ENCODE measurements at regions not wholly inside any gene's neighbourhood (a gene's known extent, or its start where the extent isn't known, plus 50 kb on each side); places are given as distances from the start of the nearest gene placed in this dataset.

DNA sequence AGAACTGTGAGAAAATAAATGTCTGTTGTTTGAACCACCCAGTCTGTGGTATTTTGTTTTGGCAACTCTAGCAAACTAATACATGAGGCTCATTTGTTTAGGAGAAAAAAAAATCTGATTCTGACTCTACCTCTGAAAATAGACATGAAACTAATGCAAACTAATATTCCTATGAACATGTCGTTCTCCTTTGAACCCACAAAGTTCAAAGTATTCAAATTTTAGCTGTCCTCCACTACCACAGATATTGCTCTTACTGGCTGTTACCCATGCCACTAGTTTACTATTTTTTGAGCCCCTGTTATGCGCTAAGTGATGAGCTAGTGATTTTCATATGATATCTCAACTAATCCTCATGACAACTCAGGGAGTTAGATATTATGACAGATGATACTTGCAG lies 58.8 kb upstream of the ZNF804B start:
- TF ChIP-seq, protein P1, sequence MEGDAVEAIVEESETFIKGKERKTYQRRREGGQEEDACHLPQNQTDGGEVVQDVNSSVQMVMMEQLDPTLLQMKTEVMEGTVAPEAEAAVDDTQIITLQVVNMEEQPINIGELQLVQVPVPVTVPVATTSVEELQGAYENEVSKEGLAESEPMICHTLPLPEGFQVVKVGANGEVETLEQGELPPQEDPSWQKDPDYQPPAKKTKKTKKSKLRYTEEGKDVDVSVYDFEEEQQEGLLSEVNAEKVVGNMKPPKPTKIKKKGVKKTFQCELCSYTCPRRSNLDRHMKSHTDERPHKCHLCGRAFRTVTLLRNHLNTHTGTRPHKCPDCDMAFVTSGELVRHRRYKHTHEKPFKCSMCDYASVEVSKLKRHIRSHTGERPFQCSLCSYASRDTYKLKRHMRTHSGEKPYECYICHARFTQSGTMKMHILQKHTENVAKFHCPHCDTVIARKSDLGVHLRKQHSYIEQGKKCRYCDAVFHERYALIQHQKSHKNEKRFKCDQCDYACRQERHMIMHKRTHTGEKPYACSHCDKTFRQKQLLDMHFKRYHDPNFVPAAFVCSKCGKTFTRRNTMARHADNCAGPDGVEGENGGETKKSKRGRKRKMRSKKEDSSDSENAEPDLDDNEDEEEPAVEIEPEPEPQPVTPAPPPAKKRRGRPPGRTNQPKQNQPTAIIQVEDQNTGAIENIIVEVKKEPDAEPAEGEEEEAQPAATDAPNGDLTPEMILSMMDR (IDR thresholded peaks at IDR 0.05; ENCODE audit: unreplicated experiment) = no peak
- H3K27ac Mint-ChIP-seq (ENCODE audit: unreplicated experiment) = no peak overlapping the region
- BruUV-seq (replicated peaks) = no TSS peak
- intact Hi-C loops (cut with micrococcal nuclease; ENCODE audit: unreplicated experiment) = no loop called here
- H3K4me3 Mint-ChIP-seq (ENCODE audit: low read depth, unreplicated experiment) = no peak overlapping the region
- H3K36me3 Mint-ChIP-seq (ENCODE audit: insufficient read depth, unreplicated experiment) = no peaks in the 10 kb centered on the region
- no peak for DNase-seq
- CTCF ChIA-PET = no interaction called here
- no peaks in the 10 kb centered on the region for H3K4me1 Mint-ChIP-seq (ENCODE audit: low read depth, unreplicated experiment)
- H3K27me3 Mint-ChIP-seq (ENCODE audit: unreplicated experiment) = no peaks in the 10 kb centered on the region
- H3K9me3 Mint-ChIP-seq (ENCODE audit: low read depth, unreplicated experiment) = no peaks in the 10 kb centered on the region

DNA sequence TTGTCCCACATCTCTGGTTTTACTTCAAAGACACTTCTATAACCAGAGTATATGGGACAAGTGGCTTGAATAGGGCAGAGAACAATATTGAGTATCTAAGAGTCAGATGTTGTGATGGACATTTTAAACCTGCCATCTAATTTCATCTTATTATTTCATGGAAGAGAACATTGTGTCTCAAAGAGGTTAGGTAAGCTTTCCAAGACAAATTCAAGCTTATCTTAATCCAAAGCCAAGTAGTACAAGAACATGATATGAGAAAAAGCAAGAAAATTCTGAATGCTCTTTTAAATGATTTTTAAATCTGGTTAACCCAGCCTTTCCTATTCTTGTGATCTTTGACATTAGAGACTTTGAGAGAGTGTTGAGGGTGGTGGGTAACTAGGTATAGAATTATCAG lies 65.3 kb upstream of the ZNF804B start:
- BruUV-seq (replicated peaks) = no TSS peak
- CTCF ChIA-PET = no interaction called here
- Mint-ChIP-seq H3K9me3 (ENCODE audit: low read depth, unreplicated experiment) (no peaks in the 10 kb centered on the region), H3K4me1 (ENCODE audit: low read depth, unreplicated experiment) (no peaks in the 10 kb centered on the region), H3K27me3 (ENCODE audit: unreplicated experiment) (no peaks in the 10 kb centered on the region), H3K4me3 (ENCODE audit: low read depth, unreplicated experiment) (no peak overlapping the region), H3K36me3 (ENCODE audit: insufficient read depth, unreplicated experiment) (no peaks in the 10 kb centered on the region), H3K27ac (ENCODE audit: unreplicated experiment) (no peak overlapping the region)
- TF ChIP-seq, protein P1 (IDR thresholded peaks at IDR 0.05; ENCODE audit: unreplicated experiment) = no peak
- DNase-seq = no peak
- intact Hi-C loops (cut with micrococcal nuclease; ENCODE audit: unreplicated experiment) = no loop called here

DNA sequence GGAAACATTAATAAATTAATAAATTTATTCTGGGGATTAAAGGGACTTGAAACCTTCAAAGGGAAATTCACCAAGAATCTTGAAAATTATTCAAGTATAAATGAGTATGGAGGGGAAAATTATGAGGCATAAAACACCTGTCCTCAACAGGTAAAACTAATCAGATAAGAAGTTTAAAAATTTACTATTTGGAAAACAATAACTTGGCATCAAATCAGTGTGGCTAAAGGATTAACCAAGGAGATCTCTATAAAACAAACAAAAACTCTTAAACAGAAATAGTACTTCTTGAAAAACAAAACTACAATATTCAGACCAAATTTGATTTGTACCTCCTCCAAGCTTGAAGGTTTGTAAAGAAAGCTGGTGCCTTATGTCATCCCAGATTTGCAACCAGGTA lies 66.4 kb upstream of the ZNF804B start:
- DNase-seq = no peak
- no peak overlapping the region for H3K4me3 Mint-ChIP-seq (ENCODE audit: low read depth, unreplicated experiment)
- CTCF ChIA-PET = no interaction called here
- H3K36me3 Mint-ChIP-seq (ENCODE audit: insufficient read depth, unreplicated experiment) = no peaks in the 10 kb centered on the region
- H3K27me3 Mint-ChIP-seq (ENCODE audit: unreplicated experiment) = no peaks in the 10 kb centered on the region
- H3K9me3 Mint-ChIP-seq (ENCODE audit: low read depth, unreplicated experiment) = no peaks in the 10 kb centered on the region
- H3K27ac Mint-ChIP-seq (ENCODE audit: unreplicated experiment) = no peak overlapping the region
- BruUV-seq (replicated peaks) = no TSS peak
- intact Hi-C loops (cut with micrococcal nuclease; ENCODE audit: unreplicated experiment) = no loop called here
- H3K4me1 Mint-ChIP-seq (ENCODE audit: low read depth, unreplicated experiment) = no peaks in the 10 kb centered on the region
- TF ChIP-seq, protein P1 (IDR thresholded peaks at IDR 0.05; ENCODE audit: unreplicated experiment) = no peak

DNA sequence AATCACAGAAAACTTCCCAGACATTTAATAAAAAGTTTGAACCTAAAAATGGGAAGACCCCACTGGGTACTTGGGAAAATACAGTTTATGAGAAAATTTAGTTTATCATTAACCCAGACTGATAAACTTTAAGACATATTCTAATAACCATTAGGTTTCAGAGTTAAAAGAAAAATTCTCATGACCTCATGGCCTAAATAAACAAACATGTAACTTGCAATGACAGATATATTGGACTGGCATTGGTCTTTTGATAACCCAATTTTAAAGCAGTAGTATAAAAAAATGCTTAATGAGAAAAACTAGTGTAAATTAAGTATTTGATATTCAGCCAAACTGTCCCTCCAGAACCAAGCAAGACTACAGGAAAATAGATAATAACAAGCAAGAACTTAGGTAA lies 67.0 kb upstream of the ZNF804B start:
- BruUV-seq (replicated peaks) = no TSS peak
- TF ChIP-seq, protein P1 (IDR thresholded peaks at IDR 0.05; ENCODE audit: unreplicated experiment) = no peak
- Mint-ChIP-seq H3K4me3 (ENCODE audit: low read depth, unreplicated experiment) (no peak overlapping the region), H3K36me3 (ENCODE audit: insufficient read depth, unreplicated experiment) (no peaks in the 10 kb centered on the region), H3K27me3 (ENCODE audit: unreplicated experiment) (no peaks in the 10 kb centered on the region), H3K27ac (ENCODE audit: unreplicated experiment) (no peak overlapping the region), H3K9me3 (ENCODE audit: low read depth, unreplicated experiment) (no peaks in the 10 kb centered on the region), H3K4me1 (ENCODE audit: low read depth, unreplicated experiment) (no peaks in the 10 kb centered on the region)
- DNase-seq = no peak
- intact Hi-C loops (cut with micrococcal nuclease; ENCODE audit: unreplicated experiment) = no loop called here
- CTCF ChIA-PET = no interaction called here

DNA sequence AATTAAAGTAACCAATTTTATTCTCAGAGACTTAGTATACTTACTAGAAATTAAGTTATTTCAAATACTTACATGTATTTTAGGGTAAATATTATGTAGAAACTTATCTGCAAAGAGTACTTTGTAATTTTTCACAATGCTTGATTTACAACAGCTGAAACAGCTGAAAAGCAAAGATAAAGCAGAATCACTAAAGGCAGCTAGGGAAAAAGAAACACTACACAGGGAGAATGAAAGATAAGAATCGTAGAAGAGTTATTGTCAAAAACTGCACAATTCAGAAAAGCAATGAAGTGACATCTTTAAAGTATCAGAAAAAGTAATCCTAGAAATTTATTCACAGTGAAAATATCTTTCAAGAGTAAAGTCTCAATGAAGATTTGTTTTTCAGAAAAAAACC lies 69.7 kb upstream of the ZNF804B start:
- no peaks in the 10 kb centered on the region for H3K36me3 Mint-ChIP-seq (ENCODE audit: insufficient read depth, unreplicated experiment)
- CTCF ChIA-PET = no interaction called here

More for the DNA sequence above, 69.7 kb upstream of the ZNF804B start:
- TF ChIP-seq, protein P1 (IDR thresholded peaks at IDR 0.05; ENCODE audit: unreplicated experiment) = no peak
- H3K27me3 Mint-ChIP-seq (ENCODE audit: unreplicated experiment) = no peaks in the 10 kb centered on the region
- H3K9me3 Mint-ChIP-seq (ENCODE audit: low read depth, unreplicated experiment) = no peaks in the 10 kb centered on the region
- no peak for DNase-seq
- no TSS peak for BruUV-seq (replicated peaks)
- intact Hi-C loops (cut with micrococcal nuclease; ENCODE audit: unreplicated experiment) = no loop called here
- H3K27ac Mint-ChIP-seq (ENCODE audit: unreplicated experiment) = no peak overlapping the region
- no peak overlapping the region for H3K4me3 Mint-ChIP-seq (ENCODE audit: low read depth, unreplicated experiment)
- H3K4me1 Mint-ChIP-seq (ENCODE audit: low read depth, unreplicated experiment) = no peaks in the 10 kb centered on the region

Measured in Calu3 (cell line).